ENCODE measurements at regions not wholly inside any gene's neighbourhood (a gene's known extent, or its start where the extent isn't known, plus 50 kb on each side); places are given as distances from the start of the nearest gene placed in this dataset.

DNA sequence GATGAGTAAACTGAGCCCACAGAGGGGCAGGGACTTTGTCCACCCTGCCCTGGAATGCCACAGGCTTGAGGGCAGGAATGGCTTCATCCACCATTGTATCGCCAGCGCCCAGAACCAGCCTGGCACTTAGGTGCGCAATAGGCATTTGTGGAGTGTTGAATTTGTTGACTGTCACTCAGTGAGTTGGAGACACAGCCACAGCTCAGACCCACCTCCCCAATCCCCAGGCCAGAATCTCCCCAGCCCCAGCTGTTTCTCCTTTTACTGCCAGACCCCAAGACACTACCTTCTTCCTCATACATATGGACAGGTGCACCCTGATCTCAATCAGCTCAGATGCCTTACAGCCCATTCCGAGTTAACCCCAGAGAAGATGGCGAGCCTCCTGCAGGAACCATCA lies 674.5 kb downstream of the MATN1 start:
- no peak overlapping the region for H3K4me3 ChIP-seq (ENCODE audit: low read depth, low read length)
- TF ChIP-seq, protein P1, sequence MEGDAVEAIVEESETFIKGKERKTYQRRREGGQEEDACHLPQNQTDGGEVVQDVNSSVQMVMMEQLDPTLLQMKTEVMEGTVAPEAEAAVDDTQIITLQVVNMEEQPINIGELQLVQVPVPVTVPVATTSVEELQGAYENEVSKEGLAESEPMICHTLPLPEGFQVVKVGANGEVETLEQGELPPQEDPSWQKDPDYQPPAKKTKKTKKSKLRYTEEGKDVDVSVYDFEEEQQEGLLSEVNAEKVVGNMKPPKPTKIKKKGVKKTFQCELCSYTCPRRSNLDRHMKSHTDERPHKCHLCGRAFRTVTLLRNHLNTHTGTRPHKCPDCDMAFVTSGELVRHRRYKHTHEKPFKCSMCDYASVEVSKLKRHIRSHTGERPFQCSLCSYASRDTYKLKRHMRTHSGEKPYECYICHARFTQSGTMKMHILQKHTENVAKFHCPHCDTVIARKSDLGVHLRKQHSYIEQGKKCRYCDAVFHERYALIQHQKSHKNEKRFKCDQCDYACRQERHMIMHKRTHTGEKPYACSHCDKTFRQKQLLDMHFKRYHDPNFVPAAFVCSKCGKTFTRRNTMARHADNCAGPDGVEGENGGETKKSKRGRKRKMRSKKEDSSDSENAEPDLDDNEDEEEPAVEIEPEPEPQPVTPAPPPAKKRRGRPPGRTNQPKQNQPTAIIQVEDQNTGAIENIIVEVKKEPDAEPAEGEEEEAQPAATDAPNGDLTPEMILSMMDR (IDR thresholded peaks at IDR 0.05; ENCODE audit: low read depth, low read length): no peak

DNA sequence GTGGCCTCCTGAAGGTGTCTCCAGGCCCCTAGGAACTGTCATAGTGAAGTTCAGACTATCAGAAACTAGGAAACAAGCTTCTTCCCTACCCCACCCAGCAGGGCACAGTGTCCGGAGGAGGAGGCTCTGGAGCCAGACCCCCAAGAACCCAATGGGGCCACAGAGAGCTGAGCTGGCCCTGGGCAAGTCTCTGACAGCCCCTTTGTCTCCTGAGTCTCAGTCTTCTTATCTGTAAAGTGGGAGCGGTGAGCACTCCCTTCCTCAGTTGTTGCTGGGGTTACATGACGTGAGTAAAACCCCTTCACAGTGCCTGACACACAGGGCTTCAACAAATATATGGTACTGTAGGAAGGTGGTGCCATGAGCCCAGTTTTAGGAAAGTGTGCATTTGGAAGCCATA lies 675.8 kb downstream of the MATN1 start:
- TF ChIP-seq, protein P1 (IDR thresholded peaks at IDR 0.05; ENCODE audit: low read depth, low read length): no peak

GRCh38 chr1:30046751-30047150 lies 676.6 kb downstream of the MATN1 start:
- TF ChIP-seq, protein P1 (IDR thresholded peaks at IDR 0.05; ENCODE audit: low read depth, low read length): no peak
- H3K4me3 ChIP-seq (ENCODE audit: low read depth, low read length): no peak overlapping the region

More for the DNA sequence above, 675.8 kb downstream of the MATN1 start:
- no peak overlapping the region for H3K4me3 ChIP-seq (ENCODE audit: low read depth, low read length)

- no peak overlapping the region for H3K4me3 ChIP-seq (ENCODE audit: low read depth, low read length)
- TF ChIP-seq, protein P1 (IDR thresholded peaks at IDR 0.05; ENCODE audit: low read depth, low read length): no peak
Observed at GRCh38 chr1:30045304-30046090, 677.9 kb downstream of the MATN1 start.

DNA sequence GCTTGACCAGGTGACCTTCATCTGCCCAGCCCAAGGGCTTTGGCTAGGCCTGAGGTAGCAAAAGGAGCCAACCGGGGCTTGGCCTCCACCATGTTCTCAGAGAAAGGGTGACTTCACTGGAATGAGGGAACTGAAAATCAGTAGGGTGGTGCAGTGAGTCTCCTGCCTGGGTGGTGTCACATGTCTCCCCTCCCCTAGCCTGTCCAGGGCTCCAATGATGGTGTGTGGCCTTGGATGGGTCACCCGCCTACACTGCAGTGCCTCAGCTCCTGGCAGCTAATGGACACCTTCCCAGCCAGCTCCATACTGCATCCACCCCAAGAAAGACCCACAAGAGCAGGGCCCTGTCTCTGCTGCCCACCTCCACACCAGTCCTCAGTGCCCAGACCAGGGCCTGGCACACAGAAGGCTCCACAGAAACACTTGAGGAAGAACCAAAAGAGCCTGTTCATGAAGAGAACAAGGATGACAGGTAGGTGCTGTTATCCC lies 678.7 kb downstream of the MATN1 start:
- TF ChIP-seq, protein P1 (IDR thresholded peaks at IDR 0.05; ENCODE audit: low read depth, low read length): no peak
- no peak overlapping the region for H3K4me3 ChIP-seq (ENCODE audit: low read depth, low read length)

- TF ChIP-seq, protein P1 (IDR thresholded peaks at IDR 0.05; ENCODE audit: low read depth, low read length): no peak
Observed at GRCh38 chr1:30043731-30044408, 679.5 kb downstream of the MATN1 start.

GRCh38 chr1:30043256-30043655 lies 680.1 kb downstream of the MATN1 start:
- TF ChIP-seq, protein P1 (IDR thresholded peaks at IDR 0.05; ENCODE audit: low read depth, low read length): no peak
- H3K4me3 ChIP-seq (ENCODE audit: low read depth, low read length): no peak overlapping the region

More at GRCh38 chr1:30043731-30044408, 679.5 kb downstream of the MATN1 start:
- no peak overlapping the region for H3K4me3 ChIP-seq (ENCODE audit: low read depth, low read length)

Measured in WI38 (cell line).